A673 (cell line): ENCODE measurements at regions not wholly inside any gene's neighbourhood (a gene's known extent, or its start where the extent isn't known, plus 50 kb on each side); places are given as distances from the start of the nearest gene placed in this dataset.

Experiments
- CTCF ChIP-seq: fragments of 300-800, 200-600 bp; sonication (generic); conservative IDR thresholded peaks from 2 replicates; pipeline ENCODE4 v1.5.1; 2017; ENCODE audit warnings: low read depth, mild to moderate bottlenecking, antibody characterized with exemption, low read length, moderate library complexity, mixed read lengths
- EZH2 ChIP-seq: fragments of 200-600 bp; sonication (generic); IDR thresholded peaks from 2 replicates; pipeline ENCODE4 v1.6.1; 2017; ENCODE audit warnings: borderline replicate concordance, low read depth, mild to moderate bottlenecking, mixed read lengths, antibody characterized with exemption, low read length; ENCODE audit not compliant: poor library complexity, severe bottlenecking

GRCh38 chr11:116167706-116168458, 604.9 kb downstream of the BUD13 start:
- no peak for TF ChIP-seq CTCF
- no peak for TF ChIP-seq EZH2
